Skeletal muscle tissue (tissue), 3 donors: ENCODE measurements at regions not wholly inside any gene's neighbourhood (a gene's known extent, or its start where the extent isn't known, plus 50 kb on each side); places are given as distances from the start of the nearest gene placed in this dataset.

Source experiments
- H3K27ac ChIP-seq: one replicate; pipeline ENCODE4 v1.7.0; 2013; ENCODE audit warnings: mild to moderate bottlenecking, low read depth, low read length, inconsistent platforms
- H3K27me3 ChIP-seq, 3 donors: one replicate each; pipeline ENCODE4 v1.7.0; 2013; ENCODE audit warnings: low read length in 3 of 3; ENCODE audit not compliant: control insufficient read depth in 3 of 3, insufficient read depth in 3 of 3
- H3K36me3 ChIP-seq, 3 donors: one replicate each; pipeline ENCODE4 v1.7.0; 2013; ENCODE audit warnings: low read length in 3 of 3; ENCODE audit not compliant: control insufficient read depth in 3 of 3, insufficient read depth in 3 of 3
- H3K4me1 ChIP-seq, 3 donors: one replicate each; pipeline ENCODE4 v1.7.0; 2013; ENCODE audit warnings: low read length in 3 of 3, mild to moderate bottlenecking in 3 of 3; ENCODE audit not compliant: control insufficient read depth in 3 of 3, insufficient read depth in 3 of 3
- H3K4me3 ChIP-seq, 3 donors: one replicate each; pipeline ENCODE4 v1.7.0; 2013; ENCODE audit warnings: low read length in 3 of 3
- H3K9ac ChIP-seq, 3 donors: one replicate each; pipeline ENCODE4 v1.7.0; 2013; ENCODE audit warnings: low read length in 3 of 3, mild to moderate bottlenecking in 3 of 3, moderate library complexity in 2 of 3, low read depth in 1 of 3
- H3K9me3 ChIP-seq, 3 donors: one replicate each; pipeline ENCODE4 v1.7.0; 2013; ENCODE audit warnings: low read length in 3 of 3; ENCODE audit not compliant: control insufficient read depth in 3 of 3
- donor health status: Osteomylitis.

DNA sequence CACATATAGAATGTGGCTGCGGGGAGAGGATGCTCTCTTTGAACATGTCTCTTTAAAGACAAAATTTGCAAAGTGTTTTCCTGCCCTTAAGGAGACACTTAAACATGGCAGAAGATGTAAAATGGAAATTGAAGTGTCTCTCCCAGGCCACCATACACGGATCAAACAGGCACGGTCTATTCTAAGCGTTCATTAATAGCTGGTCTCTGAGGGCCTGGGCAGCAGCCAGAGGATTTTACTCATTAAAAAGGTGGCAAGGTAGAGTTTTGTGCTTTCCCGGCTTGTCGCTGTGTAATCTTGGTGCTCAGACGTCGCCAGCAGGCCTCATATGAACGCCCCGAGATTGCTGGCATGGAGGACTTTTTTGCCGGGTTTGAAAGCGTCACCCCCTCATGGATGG is 205.5 kb downstream of the EMX2 start:
- no peaks in the 10 kb centered on the region for H3K4me1 ChIP-seq
- H3K36me3 ChIP-seq = no peaks in the 10 kb centered on the region
- peaks cover 0 to 3% (median 0%) of the 10 kb centered on the region in 3 donors for H3K9me3 ChIP-seq

DNA sequence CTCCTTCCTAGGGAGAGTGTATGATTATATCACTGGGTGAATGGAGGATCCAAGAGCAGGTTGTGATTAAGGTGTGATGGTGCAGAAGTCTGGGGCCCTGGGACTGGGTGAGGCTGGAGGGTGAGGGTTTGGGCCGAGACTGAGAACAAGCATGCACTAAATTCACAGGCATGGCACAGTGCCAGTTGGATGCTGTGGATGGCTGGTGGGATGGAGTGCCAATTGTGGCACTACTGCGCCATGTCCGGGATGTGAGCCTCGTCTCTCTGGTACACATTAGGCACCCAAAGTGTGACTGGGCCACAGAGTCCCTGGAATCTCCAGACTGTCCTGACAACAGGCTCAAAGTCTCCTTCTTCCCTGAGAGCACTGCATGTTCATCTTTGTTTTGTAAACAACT is 208.1 kb downstream of the EMX2 start:
- Histone ChIP-seq H3K27me3 (peaks cover 0 to 2% (median 0%) of the 10 kb centered on the region in 3 donors), H3K9me3 (peaks cover 0 to 3% (median 0%) of the 10 kb centered on the region in 3 donors)

More for the DNA sequence above, 205.5 kb downstream of the EMX2 start:
- no peaks in the 10 kb centered on the region for H3K27me3 ChIP-seq
- H3K9ac ChIP-seq = no peak overlapping the region
- no peak overlapping the region for H3K27ac ChIP-seq
- H3K4me3 ChIP-seq = no peak overlapping the region

DNA sequence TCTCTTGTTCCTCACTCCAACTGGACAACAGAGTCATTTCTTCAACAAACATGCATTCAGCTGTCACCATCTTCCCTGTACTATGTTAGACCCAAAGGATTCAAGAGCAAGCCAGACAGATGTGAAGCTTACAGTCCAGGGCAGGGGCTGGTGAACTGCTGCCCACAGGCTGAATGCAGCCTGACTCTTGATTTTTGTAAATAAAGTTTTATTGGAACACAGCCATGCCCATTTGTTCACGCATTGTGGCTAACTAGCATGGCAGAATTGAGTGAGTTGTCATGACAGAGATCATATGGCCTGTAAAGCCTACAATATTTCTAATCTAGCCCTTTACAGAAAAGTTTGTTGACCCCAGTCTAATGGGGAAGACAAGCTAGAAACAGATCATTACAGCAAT is 208.7 kb downstream of the EMX2 start:
- Histone ChIP-seq H3K27ac (no peak overlapping the region), H3K36me3 (no peaks in the 10 kb centered on the region), H3K9me3 (peaks cover 0 to under 1% (median 0%) of the 10 kb centered on the region in 3 donors), H3K27me3 (peaks cover 0 to 3% (median 0%) of the 10 kb centered on the region in 3 donors), H3K4me3 (no peak overlapping the region), H3K4me1 (no peaks in the 10 kb centered on the region), H3K9ac (no peak overlapping the region)

More for the DNA sequence above, 208.1 kb downstream of the EMX2 start:
- Histone ChIP-seq H3K36me3 (no peaks in the 10 kb centered on the region), H3K27ac (no peak overlapping the region), H3K9ac (no peak overlapping the region), H3K4me3 (no peak overlapping the region), H3K4me1 (no peaks in the 10 kb centered on the region)

DNA sequence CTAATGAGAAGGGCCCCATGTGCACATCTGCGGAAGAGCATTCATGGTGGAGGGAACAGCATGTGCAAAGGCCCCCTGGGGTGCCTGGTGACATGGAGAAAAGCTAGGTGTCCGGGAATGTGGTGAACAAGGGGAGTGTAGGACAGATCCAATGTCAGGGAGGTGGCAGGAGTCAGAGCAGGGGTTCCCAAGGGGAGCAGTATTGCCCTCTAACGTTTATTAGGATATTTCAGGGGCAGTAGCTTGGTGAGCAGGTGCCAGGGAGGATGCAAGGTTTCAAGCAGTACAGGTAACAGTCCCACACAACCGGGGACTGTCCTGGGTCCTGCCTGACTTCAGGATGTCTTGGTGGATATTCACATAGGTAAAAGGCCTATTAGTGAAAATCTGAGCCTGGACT is 209.6 kb downstream of the EMX2 start:
- Histone ChIP-seq H3K9me3 (no peaks in the 10 kb centered on the region), H3K9ac (no peak overlapping the region), H3K4me3 (no peak overlapping the region), H3K27me3 (peaks cover 0 to 3% (median 0%) of the 10 kb centered on the region in 3 donors), H3K4me1 (peaks cover 0 to 2% (median 0%) of the 10 kb centered on the region in 3 donors), H3K36me3 (no peaks in the 10 kb centered on the region), H3K27ac (no peak overlapping the region)

DNA sequence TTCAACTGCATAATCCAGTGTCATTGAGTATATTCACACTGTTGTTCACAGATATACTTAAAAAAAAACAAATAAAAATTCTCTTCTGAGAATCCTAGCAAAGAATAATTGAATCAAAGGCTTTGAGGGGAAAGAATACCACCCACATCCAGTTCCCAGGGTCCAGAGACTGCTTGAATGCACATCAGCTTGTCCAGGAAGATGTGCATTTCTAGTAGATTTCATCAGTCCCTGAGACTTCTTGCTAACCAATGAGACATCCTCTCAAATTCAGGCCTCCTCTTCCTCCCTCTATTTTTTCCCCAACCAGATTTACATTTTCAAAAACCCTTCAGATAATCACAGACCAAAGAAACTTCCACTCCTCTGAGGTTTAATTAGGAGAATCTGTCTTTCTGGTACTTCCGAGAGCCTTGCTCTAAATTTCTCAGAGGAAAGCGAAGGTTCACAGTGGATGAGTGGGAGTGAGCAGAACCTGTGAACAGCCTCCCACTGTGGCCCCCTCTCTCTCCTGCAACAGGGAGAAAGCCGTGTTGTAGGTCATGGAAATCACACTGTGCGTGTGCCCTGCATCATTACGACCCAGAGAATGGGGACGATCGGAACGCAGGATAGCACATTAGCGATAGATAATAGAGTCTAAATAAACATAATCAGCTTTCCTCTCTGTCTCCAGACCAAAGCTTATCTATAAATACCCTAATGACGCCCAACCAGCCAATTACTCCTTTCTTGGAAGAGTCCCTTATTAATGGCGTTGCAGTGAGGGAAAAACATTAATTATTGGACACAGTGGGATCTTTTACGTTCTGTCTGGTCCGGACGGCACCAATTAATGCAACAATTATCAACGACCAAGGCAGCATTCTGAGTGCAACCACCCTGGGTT is 212.5 kb downstream of the EMX2 start:
- Histone ChIP-seq H3K9me3 (no peaks in the 10 kb centered on the region), H3K4me1 (peaks cover 0 to 2% (median 0%) of the 10 kb centered on the region in 3 donors), H3K27me3 (peaks cover 0 to 3% (median 0%) of the 10 kb centered on the region in 3 donors), H3K9ac (no peak overlapping the region), H3K27ac (no peak overlapping the region), H3K4me3 (no peak overlapping the region), H3K36me3 (no peaks in the 10 kb centered on the region)

DNA sequence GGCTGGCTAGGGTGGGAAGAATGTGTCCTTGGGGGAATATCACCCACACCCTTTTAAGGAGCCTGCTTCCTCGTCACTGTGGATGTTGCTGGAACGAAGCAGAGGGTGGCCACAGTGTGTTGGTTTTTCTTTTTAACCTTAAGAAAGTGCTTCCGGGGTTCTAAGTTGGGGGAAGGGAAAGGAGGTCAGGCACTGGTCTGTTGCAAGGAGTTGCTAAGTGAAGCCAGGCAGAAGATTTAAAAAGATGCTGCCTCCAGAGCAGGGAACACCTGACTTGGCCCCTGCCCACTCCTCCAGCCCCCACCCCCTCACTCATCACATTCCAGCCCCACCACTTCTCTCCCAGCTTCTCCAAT is 213.1 kb downstream of the EMX2 start:
- Histone ChIP-seq H3K36me3 (no peaks in the 10 kb centered on the region), H3K9ac (no peak overlapping the region), H3K9me3 (no peaks in the 10 kb centered on the region), H3K4me1 (peaks cover 0 to 2% (median 0%) of the 10 kb centered on the region in 3 donors), H3K27me3 (peaks cover 0 to 3% (median 0%) of the 10 kb centered on the region in 3 donors), H3K4me3 (no peak overlapping the region), H3K27ac (no peak overlapping the region)

DNA sequence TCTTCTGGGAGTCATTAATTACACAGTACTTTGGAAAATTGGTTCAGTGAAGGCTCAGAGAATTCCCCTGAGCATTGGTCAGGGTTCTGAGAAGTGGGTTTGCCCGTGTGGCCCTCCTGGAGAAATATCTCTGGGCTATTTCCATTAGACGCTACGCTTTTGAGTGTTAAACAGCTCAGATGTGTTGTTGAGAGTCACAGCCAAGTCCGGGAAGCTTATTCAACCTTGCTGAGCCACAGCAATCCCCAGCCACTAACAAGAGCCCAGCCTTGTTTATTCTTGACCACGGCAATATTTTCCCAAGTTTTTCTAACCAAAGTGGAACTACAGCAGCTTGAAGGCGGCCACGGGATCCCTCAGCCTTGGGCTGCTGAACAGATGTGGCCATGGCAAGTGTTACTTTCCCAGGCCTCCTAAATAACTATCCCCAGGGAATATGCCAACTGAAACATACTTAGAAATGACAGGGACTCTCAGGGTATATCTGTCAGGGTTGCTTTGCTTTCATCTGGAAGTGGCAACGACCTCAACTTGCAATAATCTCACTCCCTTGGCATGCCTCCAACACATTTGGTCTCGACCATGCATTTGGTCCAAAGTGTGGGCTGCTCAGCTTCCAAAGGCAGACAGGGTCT is 214.7 kb downstream of the EMX2 start:
- Histone ChIP-seq H3K36me3 (no peaks in the 10 kb centered on the region), H3K27me3 (peaks cover 0 to 3% (median 0%) of the 10 kb centered on the region in 3 donors), H3K9me3 (no peaks in the 10 kb centered on the region), H3K4me3 (no peak overlapping the region), H3K27ac (no peak overlapping the region), H3K9ac (no peak overlapping the region), H3K4me1 (peaks cover 0 to 2% (median 0%) of the 10 kb centered on the region in 3 donors)

DNA sequence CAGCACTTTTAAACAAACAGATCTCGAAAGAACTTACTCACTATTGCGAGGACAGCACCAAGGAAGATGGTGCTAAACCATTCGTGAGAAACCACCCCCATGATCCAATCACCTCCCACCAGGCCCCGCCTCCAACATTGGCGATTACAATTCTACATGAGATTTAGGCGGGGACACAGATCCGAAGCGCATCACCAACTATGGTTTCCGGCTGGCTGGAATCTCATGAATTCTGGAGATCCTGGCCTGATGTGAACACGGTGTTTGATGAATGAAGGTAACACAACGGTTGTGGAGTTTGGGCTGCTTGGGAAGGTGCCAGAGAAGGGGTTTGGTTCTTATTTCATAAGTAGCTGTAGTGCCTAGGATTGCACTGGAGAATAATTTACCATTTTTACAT is 216.7 kb downstream of the EMX2 start:
- Histone ChIP-seq H3K4me1 (peaks cover 4 to 7% (median 6%) of the 10 kb centered on the region in 3 donors), H3K9ac (no peak overlapping the region), H3K27me3 (peaks cover 0 to 3% (median 0%) of the 10 kb centered on the region in 3 donors), H3K4me3 (no peak overlapping the region), H3K36me3 (no peaks in the 10 kb centered on the region), H3K27ac (no peak overlapping the region), H3K9me3 (no peaks in the 10 kb centered on the region)

DNA sequence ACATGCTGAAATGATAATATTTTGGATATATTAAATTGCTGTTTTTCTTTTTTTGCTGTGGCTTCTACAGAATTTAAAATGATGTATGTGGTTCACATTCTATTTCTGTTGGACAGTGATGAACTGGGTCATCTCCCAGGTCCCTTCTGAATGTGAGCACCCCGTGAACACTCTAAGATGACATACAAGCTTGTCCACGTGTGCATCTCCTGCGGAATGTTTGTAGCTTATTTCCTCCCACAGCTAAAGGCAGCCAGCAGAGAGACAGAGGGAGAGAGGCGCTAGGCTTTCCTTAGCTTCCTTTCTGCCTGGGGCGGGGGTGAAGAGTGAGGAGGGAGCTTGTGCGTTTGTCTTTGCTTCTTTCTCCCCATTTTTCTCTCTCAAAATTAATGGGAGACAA is 219.1 kb downstream of the EMX2 start:
- no peak overlapping the region for H3K4me3 ChIP-seq
- no peaks in the 10 kb centered on the region for H3K9me3 ChIP-seq
- H3K36me3 ChIP-seq = no peaks in the 10 kb centered on the region
- no peaks in the 10 kb centered on the region for H3K27me3 ChIP-seq
- H3K27ac ChIP-seq = no peak overlapping the region
- peaks cover 4 to 7% (median 6%) of the 10 kb centered on the region in 3 donors for H3K4me1 ChIP-seq
- no peak overlapping the region for H3K9ac ChIP-seq
